ENCODE measurements at regions not wholly inside any gene's neighbourhood (a gene's known extent, or its start where the extent isn't known, plus 50 kb on each side); places are given as distances from the start of the nearest gene placed in this dataset.
"Not testable (repeated sequence)": the region's sequence is repeated elsewhere in the genome, so short reads cannot be mapped to it uniquely, and the experiment has no call there.

DNA sequence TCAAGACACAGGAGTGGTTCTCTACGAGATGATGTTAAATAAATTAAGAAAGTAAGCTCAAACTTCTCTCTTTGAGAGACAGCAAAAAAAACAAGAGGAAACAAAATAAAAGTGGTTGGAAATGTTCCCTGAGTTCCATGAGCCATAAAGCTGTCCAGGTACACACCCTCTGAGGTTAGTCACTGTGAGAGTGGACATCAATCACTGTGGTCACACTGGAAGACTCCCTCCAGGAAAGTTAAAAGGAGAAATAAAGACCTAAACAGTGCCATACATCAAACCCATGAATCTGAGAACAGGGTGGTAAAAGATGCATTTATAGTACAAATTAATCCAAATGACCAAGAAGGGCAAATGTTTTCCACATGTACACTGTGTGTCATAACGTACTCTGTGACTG lies 188.9 kb upstream of the FAM174A start:
- intact Hi-C loops (cut with micrococcal nuclease); H3K36me3 ChIP-seq (replicated peaks in 1 of 2; ENCODE audit: control extremely low read depth in 1 of 2, control insufficient read depth in 1 of 2, extremely low read depth in 1 of 2, insufficient read depth in 2 of 2, low read length in 1 of 2); H3K4me3 Mint-ChIP-seq; H3K27ac ChIP-seq (ENCODE audit: low read length in 2 of 2); H3K9me3 ChIP-seq (ENCODE audit: control extremely low read depth in 1 of 3, control insufficient read depth in 2 of 3, insufficient read depth in 1 of 3, low read length in 2 of 3); H3K27me3 ChIP-seq (replicated peaks in 1 of 4; ENCODE audit: control extremely low read depth in 1 of 4, control insufficient read depth in 3 of 4, insufficient read depth in 4 of 4, low read length in 3 of 4); CTCF ChIA-PET; H3K4me2 ChIP-seq (replicated peaks; ENCODE audit: low read depth, low read length, poor library complexity, severe bottlenecking); H2AFZ ChIP-seq (ENCODE audit: insufficient read depth, low read depth, low read length, poor library complexity, severe bottlenecking); DNase-seq; H3K9ac ChIP-seq (ENCODE audit: low read length); POLR2A ChIA-PET; H3K27me3 Mint-ChIP-seq; H3K4me1 Mint-ChIP-seq; H3K27ac Mint-ChIP-seq; H3K79me2 ChIP-seq (ENCODE audit: control insufficient read depth, insufficient read depth, low read length); H3K4me3 ChIP-seq (ENCODE audit: control extremely low read depth in 1 of 5, extremely low read depth in 1 of 5, insufficient read depth in 1 of 5, low read depth in 2 of 5, low read length in 4 of 5); H4K20me1 ChIP-seq (ENCODE audit: control insufficient read depth, insufficient read depth, low read length, poor library complexity, severe bottlenecking); ATAC-seq (ENCODE audit: low read depth); H3K9me3 Mint-ChIP-seq (ENCODE audit: insufficient read depth); H3K4me1 ChIP-seq (ENCODE audit: control insufficient read depth in 2 of 2, insufficient read depth in 2 of 2, low read length in 2 of 2): not testable (repeated sequence)
- no CpG with 5 or more reads among the region's 2 CpGs for WGBS (ENCODE audit: insufficient coverage)

DNA sequence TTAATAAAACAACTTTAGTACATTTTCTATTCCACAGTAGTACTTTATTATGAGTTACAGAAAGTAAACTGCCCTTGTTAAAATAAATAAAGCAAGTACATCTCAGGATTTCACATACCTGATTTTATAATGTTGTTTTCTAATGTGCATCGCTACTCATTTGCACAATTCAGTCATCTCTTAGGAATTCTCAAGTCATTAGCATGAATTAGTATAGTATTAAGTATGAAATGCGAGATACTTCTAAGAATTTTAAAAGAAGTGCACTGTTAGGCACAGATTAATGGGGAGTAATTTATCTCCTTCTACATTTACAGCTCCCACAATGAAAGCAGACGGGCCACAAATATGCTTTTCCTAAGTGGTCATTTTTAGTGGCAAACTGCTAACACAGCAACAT lies 193.7 kb upstream of the FAM174A start:
- H3K79me2 ChIP-seq (ENCODE audit: control insufficient read depth, insufficient read depth, low read length); H3K9me3 ChIP-seq (ENCODE audit: control extremely low read depth in 1 of 3, control insufficient read depth in 2 of 3, insufficient read depth in 1 of 3, low read length in 2 of 3); POLR2A ChIA-PET; H3K4me1 Mint-ChIP-seq; CTCF ChIA-PET; H4K20me1 ChIP-seq (ENCODE audit: control insufficient read depth, insufficient read depth, low read length, poor library complexity, severe bottlenecking); H3K4me2 ChIP-seq (replicated peaks; ENCODE audit: low read depth, low read length, poor library complexity, severe bottlenecking); H3K4me3 Mint-ChIP-seq; DNase-seq; H3K27ac ChIP-seq (ENCODE audit: low read length in 2 of 2); H3K4me3 ChIP-seq (ENCODE audit: control extremely low read depth in 1 of 5, extremely low read depth in 1 of 5, insufficient read depth in 1 of 5, low read depth in 2 of 5, low read length in 4 of 5); H3K27me3 Mint-ChIP-seq; H3K9me3 Mint-ChIP-seq (ENCODE audit: insufficient read depth); H3K27ac Mint-ChIP-seq; H3K4me1 ChIP-seq (ENCODE audit: control insufficient read depth in 2 of 2, insufficient read depth in 2 of 2, low read length in 2 of 2); H3K36me3 ChIP-seq (replicated peaks in 1 of 2; ENCODE audit: control extremely low read depth in 1 of 2, control insufficient read depth in 1 of 2, extremely low read depth in 1 of 2, insufficient read depth in 2 of 2, low read length in 1 of 2); H3K9ac ChIP-seq (ENCODE audit: low read length); H3K27me3 ChIP-seq (replicated peaks in 1 of 4; ENCODE audit: control extremely low read depth in 1 of 4, control insufficient read depth in 3 of 4, insufficient read depth in 4 of 4, low read length in 3 of 4); intact Hi-C loops (cut with micrococcal nuclease); ATAC-seq (ENCODE audit: low read depth); H2AFZ ChIP-seq (ENCODE audit: insufficient read depth, low read depth, low read length, poor library complexity, severe bottlenecking): not testable (repeated sequence)
- no CpG with 5 or more reads among the region's 3 CpGs for WGBS (ENCODE audit: insufficient coverage)

DNA sequence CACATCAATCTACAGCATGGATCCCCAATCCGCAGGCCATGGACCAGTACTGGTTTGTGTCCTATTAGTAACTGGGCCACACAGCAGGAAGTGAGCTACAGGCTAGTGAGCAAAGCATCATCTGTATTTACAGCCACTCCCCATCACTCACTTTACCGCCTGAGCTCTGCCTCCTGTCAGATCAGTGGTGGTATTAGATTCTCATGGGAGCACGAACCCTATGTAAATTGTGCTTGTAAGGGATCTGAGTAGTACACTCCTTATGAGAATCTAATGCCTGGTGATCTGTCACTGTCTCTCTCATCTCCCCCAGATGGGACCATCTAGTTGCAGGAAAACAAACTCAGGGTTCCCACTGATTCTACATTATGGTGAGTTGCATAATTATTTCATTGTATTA lies 212.7 kb upstream of the FAM174A start:
- H3K9me3 Mint-ChIP-seq (ENCODE audit: insufficient read depth): no peaks in the 10 kb centered on the region
- H3K4me3 Mint-ChIP-seq: no peak overlapping the region
- Histone ChIP-seq H3K9ac (ENCODE audit: low read length) (no peak overlapping the region), H2AFZ (ENCODE audit: insufficient read depth, low read depth, low read length, poor library complexity, severe bottlenecking) (no peak overlapping the region), H3K36me3 (replicated peaks in 1 of 2; ENCODE audit: control extremely low read depth in 1 of 2, control insufficient read depth in 1 of 2, extremely low read depth in 1 of 2, insufficient read depth in 2 of 2, low read length in 1 of 2) (no peaks in the 10 kb centered on the region), H3K9me3 (ENCODE audit: control extremely low read depth in 1 of 3, control insufficient read depth in 2 of 3, insufficient read depth in 1 of 3, low read length in 2 of 3) (no peaks in the 10 kb centered on the region), H3K27ac (ENCODE audit: low read length in 2 of 2) (no peak overlapping the region), H3K4me3 (ENCODE audit: control extremely low read depth in 1 of 5, extremely low read depth in 1 of 5, insufficient read depth in 1 of 5, low read depth in 2 of 5, low read length in 4 of 5) (no peak overlapping the region), H4K20me1 (ENCODE audit: control insufficient read depth, insufficient read depth, low read length, poor library complexity, severe bottlenecking) (no peaks in the 10 kb centered on the region), H3K4me1 (ENCODE audit: control insufficient read depth in 2 of 2, insufficient read depth in 2 of 2, low read length in 2 of 2) (no peaks in the 10 kb centered on the region), H3K79me2 (ENCODE audit: control insufficient read depth, insufficient read depth, low read length) (no peaks in the 10 kb centered on the region), H3K4me2 (replicated peaks; ENCODE audit: low read depth, low read length, poor library complexity, severe bottlenecking) (no peak overlapping the region), H3K27me3 (replicated peaks in 1 of 4; ENCODE audit: control extremely low read depth in 1 of 4, control insufficient read depth in 3 of 4, insufficient read depth in 4 of 4, low read length in 3 of 4) (no peaks in the 10 kb centered on the region)
- H3K4me1 Mint-ChIP-seq: no peaks in the 10 kb centered on the region
- ChIA-PET CTCF (no interaction called here), POLR2A (no interaction called here)
- DNase-seq (no peak), ATAC-seq (ENCODE audit: low read depth) (no peak)
- H3K27me3 Mint-ChIP-seq: no peaks in the 10 kb centered on the region
- TF ChIP-seq, protein P1, sequence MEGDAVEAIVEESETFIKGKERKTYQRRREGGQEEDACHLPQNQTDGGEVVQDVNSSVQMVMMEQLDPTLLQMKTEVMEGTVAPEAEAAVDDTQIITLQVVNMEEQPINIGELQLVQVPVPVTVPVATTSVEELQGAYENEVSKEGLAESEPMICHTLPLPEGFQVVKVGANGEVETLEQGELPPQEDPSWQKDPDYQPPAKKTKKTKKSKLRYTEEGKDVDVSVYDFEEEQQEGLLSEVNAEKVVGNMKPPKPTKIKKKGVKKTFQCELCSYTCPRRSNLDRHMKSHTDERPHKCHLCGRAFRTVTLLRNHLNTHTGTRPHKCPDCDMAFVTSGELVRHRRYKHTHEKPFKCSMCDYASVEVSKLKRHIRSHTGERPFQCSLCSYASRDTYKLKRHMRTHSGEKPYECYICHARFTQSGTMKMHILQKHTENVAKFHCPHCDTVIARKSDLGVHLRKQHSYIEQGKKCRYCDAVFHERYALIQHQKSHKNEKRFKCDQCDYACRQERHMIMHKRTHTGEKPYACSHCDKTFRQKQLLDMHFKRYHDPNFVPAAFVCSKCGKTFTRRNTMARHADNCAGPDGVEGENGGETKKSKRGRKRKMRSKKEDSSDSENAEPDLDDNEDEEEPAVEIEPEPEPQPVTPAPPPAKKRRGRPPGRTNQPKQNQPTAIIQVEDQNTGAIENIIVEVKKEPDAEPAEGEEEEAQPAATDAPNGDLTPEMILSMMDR (IDR thresholded peaks at IDR 0.05): no peak
- TF ChIP-seq EZH2 (IDR thresholded peaks at IDR 0.05; ENCODE audit: borderline replicate concordance, insufficient read depth, low read depth, low read length, poor library complexity, severe bottlenecking): no peak
- no peak overlapping the region for H3K27ac Mint-ChIP-seq
- WGBS (ENCODE audit: insufficient coverage): 83% methylated on average over 1 of the region's 3 CpGs
- intact Hi-C loops (cut with micrococcal nuclease): no loop called here

Measured in B cell (primary cell).